ENCODE measurements at regions not wholly inside any gene's neighbourhood (a gene's known extent, or its start where the extent isn't known, plus 50 kb on each side); places are given as distances from the start of the nearest gene placed in this dataset.

DNA sequence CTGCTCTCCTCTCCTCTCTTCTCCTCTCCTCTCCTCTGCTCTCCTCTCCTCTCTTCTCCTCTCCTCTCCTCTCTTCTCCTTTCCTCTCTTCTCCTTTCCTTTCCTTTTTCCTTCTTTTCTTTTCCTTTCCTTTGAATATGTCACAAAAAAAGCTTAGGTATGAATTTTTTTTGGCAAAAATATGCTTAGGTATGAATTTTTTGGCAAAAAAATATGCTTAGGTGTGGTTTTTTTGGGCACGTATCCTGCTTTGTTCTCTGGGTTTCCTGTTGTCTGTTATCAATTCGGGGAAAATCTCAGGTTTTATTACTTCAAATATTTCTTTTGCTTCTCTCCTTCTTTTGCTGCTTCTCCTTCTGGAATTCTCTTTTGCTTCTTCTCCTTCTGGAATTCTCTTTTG is 155.5 kb upstream of the PMEPA1 start:
- H3K4me1 ChIP-seq (ENCODE audit: control insufficient read depth in 3 of 3, insufficient read depth in 2 of 3, low read depth in 1 of 3, low read length in 2 of 3), result no peaks in the 10 kb centered on the region
- 33 to 66% (median 62%) methylated on average over 2 of the region's 2 CpGs for WGBS, 3 donors
- H3K36me3 ChIP-seq (ENCODE audit: control insufficient read depth in 3 of 3, insufficient read depth in 2 of 3, low read depth in 1 of 3, low read length in 3 of 3), result no peaks in the 10 kb centered on the region
- DNase-seq (no peak), FAIRE-seq (no peak)
- peaks cover 0 to 5% of the 10 kb centered on the region in 2 donors for H3K9me3 ChIP-seq (ENCODE audit: control insufficient read depth in 2 of 2, insufficient read depth in 1 of 2, low read depth in 1 of 2, low read length in 1 of 2)
- no peak overlapping the region for H3K27ac ChIP-seq (ENCODE audit: low read depth in 1 of 3, low read length in 2 of 3)
- H3K27me3 ChIP-seq (ENCODE audit: control insufficient read depth in 3 of 3, insufficient read depth in 3 of 3, low read length in 3 of 3), result peaks cover 0 to 7% (median 0%) of the 10 kb centered on the region in 3 donors
- no peak overlapping the region for H3K4me3 ChIP-seq (ENCODE audit: low read depth in 1 of 3, low read length in 3 of 3)

DNA sequence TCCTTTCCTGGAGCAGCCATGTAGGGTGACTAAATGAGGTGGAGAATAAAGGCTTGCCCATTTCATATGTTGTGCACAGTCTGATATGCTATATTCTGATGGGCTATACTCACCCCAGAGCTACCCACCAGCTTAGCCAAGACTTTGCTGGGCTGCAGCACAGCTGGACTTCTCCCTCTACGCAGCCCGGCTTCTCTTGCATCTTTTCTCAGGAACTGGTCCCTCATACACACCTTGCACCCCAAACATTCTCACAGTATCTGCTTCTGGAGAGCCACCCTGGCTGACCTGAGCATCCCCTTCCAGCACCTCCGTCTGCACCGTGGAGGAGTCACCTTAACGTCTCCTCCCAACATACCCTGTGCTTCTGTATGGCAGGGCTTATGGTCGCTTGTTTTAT is 150.8 kb upstream of the PMEPA1 start:
- 81 to 93% (median 85%) methylated on average over 6 of the region's 6 CpGs for WGBS, 3 donors
- no peaks in the 10 kb centered on the region for H3K4me1 ChIP-seq (ENCODE audit: control insufficient read depth in 3 of 3, insufficient read depth in 2 of 3, low read depth in 1 of 3, low read length in 2 of 3)

DNA sequence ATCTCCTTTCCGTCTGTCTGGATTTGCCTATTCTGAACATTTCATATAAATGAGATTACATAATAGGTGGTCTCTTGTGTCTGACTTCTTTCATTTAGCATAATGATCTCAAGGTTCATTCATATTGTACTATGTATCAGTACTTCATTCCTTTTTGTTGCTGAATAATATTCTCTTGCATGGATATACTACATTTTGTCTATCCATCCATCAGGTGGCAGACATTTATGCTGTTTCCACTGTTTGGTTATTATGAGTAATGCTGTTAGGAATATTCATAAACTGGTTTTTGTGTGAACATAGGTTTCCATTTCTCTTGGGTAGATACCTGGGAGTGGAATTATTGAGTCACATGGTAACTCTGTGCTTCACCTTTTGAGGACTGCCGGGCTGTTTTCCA is 148.2 kb upstream of the PMEPA1 start:
- Histone ChIP-seq H3K4me3 (ENCODE audit: low read depth in 1 of 3, low read length in 3 of 3) (no peak overlapping the region), H3K4me1 (ENCODE audit: control insufficient read depth in 3 of 3, insufficient read depth in 2 of 3, low read depth in 1 of 3, low read length in 2 of 3) (no peaks in the 10 kb centered on the region), H3K36me3 (ENCODE audit: control insufficient read depth in 3 of 3, insufficient read depth in 2 of 3, low read depth in 1 of 3, low read length in 3 of 3) (no peaks in the 10 kb centered on the region), H3K27ac (ENCODE audit: low read depth in 1 of 3, low read length in 2 of 3) (no peak overlapping the region), H3K9me3 (ENCODE audit: control insufficient read depth in 2 of 2, insufficient read depth in 1 of 2, low read depth in 1 of 2, low read length in 1 of 2) (peaks cover 0 to 5% of the 10 kb centered on the region in 2 donors), H3K27me3 (ENCODE audit: control insufficient read depth in 3 of 3, insufficient read depth in 3 of 3, low read length in 3 of 3) (peaks cover 0 to 4% (median 0%) of the 10 kb centered on the region in 3 donors)
- DNase-seq, result no peak
- 72 to 87% (median 84%) methylated on average over 2 of the region's 2 CpGs for WGBS, 3 donors
- no peak for FAIRE-seq

More for the DNA sequence above, 150.8 kb upstream of the PMEPA1 start:
- no peak overlapping the region for H3K27ac ChIP-seq (ENCODE audit: low read depth in 1 of 3, low read length in 2 of 3)
- FAIRE-seq, result no peak
- no peaks in the 10 kb centered on the region for H3K36me3 ChIP-seq (ENCODE audit: control insufficient read depth in 3 of 3, insufficient read depth in 2 of 3, low read depth in 1 of 3, low read length in 3 of 3)
- peaks cover 0 to 4% (median 0%) of the 10 kb centered on the region in 3 donors for H3K27me3 ChIP-seq (ENCODE audit: control insufficient read depth in 3 of 3, insufficient read depth in 3 of 3, low read length in 3 of 3)
- DNase-seq, result no peak
- H3K9me3 ChIP-seq (ENCODE audit: control insufficient read depth in 2 of 2, insufficient read depth in 1 of 2, low read depth in 1 of 2, low read length in 1 of 2), result peaks cover 0 to 5% of the 10 kb centered on the region in 2 donors
- H3K4me3 ChIP-seq (ENCODE audit: low read depth in 1 of 3, low read length in 3 of 3), result no peak overlapping the region

DNA sequence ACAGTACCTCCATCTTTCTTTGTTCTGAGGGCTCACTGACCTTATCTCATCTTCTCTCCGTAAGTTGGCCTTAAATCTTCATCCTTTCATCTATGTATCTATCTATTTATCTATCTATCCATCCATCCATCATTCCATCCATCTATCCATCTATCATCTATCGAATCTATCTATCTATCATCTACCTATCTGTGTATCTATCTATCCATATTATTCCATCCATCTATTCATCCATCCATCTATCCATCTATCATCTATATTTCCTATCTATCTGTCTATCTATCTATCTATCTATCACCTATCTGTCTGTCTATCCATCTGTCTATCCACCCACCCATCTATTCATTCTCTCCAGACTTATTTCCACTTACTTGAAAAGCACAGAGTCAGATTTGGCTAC is 147.3 kb upstream of the PMEPA1 start:
- Histone ChIP-seq H3K4me1 (ENCODE audit: control insufficient read depth in 3 of 3, insufficient read depth in 2 of 3, low read depth in 1 of 3, low read length in 2 of 3) (no peaks in the 10 kb centered on the region), H3K4me3 (ENCODE audit: low read depth in 1 of 3, low read length in 3 of 3) (no peak overlapping the region), H3K9me3 (ENCODE audit: control insufficient read depth in 2 of 2, insufficient read depth in 1 of 2, low read depth in 1 of 2, low read length in 1 of 2) (peaks cover 0 to 5% of the 10 kb centered on the region in 2 donors), H3K36me3 (ENCODE audit: control insufficient read depth in 3 of 3, insufficient read depth in 2 of 3, low read depth in 1 of 3, low read length in 3 of 3) (no peaks in the 10 kb centered on the region), H3K27ac (ENCODE audit: low read depth in 1 of 3, low read length in 2 of 3) (no peak overlapping the region), H3K27me3 (ENCODE audit: control insufficient read depth in 3 of 3, insufficient read depth in 3 of 3, low read length in 3 of 3) (peaks cover 0 to 4% (median 0%) of the 10 kb centered on the region in 3 donors)
- FAIRE-seq (no peak), DNase-seq (no peak)
- 83 to 93% (median 87%) methylated on average over 2 of the region's 2 CpGs for WGBS, 3 donors

DNA sequence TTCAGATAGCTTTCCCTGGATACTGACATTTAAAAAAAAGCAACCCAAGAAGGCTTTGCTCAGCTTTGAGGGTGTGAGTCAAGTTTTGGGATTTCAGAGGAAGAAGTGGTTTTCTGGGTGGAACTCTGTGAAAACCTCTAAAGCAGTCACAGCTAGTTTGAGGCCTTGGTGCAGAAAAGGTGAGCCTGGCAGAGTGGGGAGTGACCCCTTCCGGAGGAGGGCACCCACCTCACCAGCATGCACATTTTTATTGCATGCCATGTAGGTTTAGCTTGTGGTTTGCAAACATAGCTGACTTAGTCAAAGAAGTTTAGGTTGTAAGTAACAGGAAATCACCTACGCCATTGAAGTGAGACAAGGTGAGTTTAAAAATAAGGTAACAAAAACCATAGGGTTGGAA is 146.8 kb upstream of the PMEPA1 start:
- Histone ChIP-seq H3K36me3 (ENCODE audit: control insufficient read depth in 3 of 3, insufficient read depth in 2 of 3, low read depth in 1 of 3, low read length in 3 of 3) (no peaks in the 10 kb centered on the region), H3K9me3 (ENCODE audit: control insufficient read depth in 2 of 2, insufficient read depth in 1 of 2, low read depth in 1 of 2, low read length in 1 of 2) (peaks cover 0 to 2% of the 10 kb centered on the region in 2 donors), H3K4me1 (ENCODE audit: control insufficient read depth in 3 of 3, insufficient read depth in 2 of 3, low read depth in 1 of 3, low read length in 2 of 3) (no peaks in the 10 kb centered on the region), H3K4me3 (ENCODE audit: low read depth in 1 of 3, low read length in 3 of 3) (no peak overlapping the region), H3K27ac (ENCODE audit: low read depth in 1 of 3, low read length in 2 of 3) (no peak overlapping the region), H3K27me3 (ENCODE audit: control insufficient read depth in 3 of 3, insufficient read depth in 3 of 3, low read length in 3 of 3) (peaks cover 0 to 4% (median 0%) of the 10 kb centered on the region in 3 donors)
- 70 to 81% (median 77%) methylated on average over 2 of the region's 2 CpGs for WGBS, 3 donors
- no peak for DNase-seq
- no peak for FAIRE-seq

DNA sequence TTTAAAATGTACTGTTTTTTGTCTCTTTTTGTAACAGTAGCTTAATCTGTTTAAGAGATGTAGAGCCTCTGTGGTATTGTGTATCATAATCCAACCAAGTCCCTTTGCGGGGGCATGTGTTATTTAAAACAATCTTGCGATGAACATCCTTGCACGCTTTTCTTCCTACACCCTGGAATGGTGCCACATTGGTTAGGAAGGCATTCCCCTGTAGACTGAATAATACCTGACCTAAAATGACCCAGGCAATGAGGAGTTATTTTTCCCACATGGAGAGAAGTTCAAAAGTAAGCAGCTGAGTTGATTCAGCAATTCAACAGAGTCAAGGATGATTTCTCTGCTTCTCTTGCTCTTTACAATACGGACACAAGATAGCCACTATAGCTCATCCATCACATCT is 142.0 kb upstream of the PMEPA1 start:
- 79 to 82% (median 82%) methylated on average over 4 of the region's 4 CpGs for WGBS, 3 donors
- no peak for FAIRE-seq

DNA sequence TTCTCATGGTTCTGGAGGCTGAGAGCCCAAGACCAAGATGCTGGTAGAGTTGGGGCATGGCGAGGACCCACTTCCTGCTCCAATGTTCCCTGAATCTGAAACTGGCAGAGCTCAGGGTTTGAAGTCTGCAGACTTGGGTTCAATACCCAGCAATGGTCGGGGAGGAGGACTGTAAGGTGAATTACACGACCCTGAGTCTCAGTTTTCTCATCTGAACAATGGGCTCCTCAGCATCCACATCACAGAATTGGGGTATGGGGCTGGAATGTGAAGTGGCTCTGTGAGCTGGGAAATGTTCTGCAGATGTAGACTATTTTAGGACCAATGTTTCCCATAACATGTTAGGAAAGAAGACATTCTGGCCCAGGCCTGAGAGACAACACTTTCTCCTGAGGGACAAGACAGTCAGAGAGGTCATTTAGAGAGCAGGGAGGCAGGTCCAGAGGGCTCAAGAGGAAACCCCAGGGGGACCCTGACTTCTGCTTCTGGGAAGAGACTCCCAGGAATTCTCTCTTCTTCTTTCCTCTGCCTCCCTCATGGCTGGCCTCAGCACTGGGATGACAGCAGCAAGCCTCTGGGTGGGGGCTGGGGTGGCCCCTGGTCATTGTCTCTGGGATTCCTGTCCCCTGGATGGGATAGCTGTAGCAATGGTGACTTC is 141.3 kb upstream of the PMEPA1 start:
- 56 to 79% (median 75%) methylated on average over 3 of the region's 3 CpGs for WGBS, 3 donors
- no peaks in the 10 kb centered on the region for H3K36me3 ChIP-seq (ENCODE audit: control insufficient read depth in 3 of 3, insufficient read depth in 2 of 3, low read depth in 1 of 3, low read length in 3 of 3)
- DNase-seq (no peak), FAIRE-seq (no peak)
- no peak overlapping the region for H3K27ac ChIP-seq (ENCODE audit: low read depth in 1 of 3, low read length in 2 of 3)
- no peaks in the 10 kb centered on the region for H3K27me3 ChIP-seq (ENCODE audit: control insufficient read depth in 3 of 3, insufficient read depth in 3 of 3, low read length in 3 of 3)
- H3K4me3 ChIP-seq (ENCODE audit: low read depth in 1 of 3, low read length in 3 of 3), result no peak overlapping the region
- no peaks in the 10 kb centered on the region for H3K9me3 ChIP-seq (ENCODE audit: control insufficient read depth in 2 of 2, insufficient read depth in 1 of 2, low read depth in 1 of 2, low read length in 1 of 2)
- H3K4me1 ChIP-seq (ENCODE audit: control insufficient read depth in 3 of 3, insufficient read depth in 2 of 3, low read depth in 1 of 3, low read length in 2 of 3), result no peaks in the 10 kb centered on the region

More for the DNA sequence above, 142.0 kb upstream of the PMEPA1 start:
- DNase-seq, result no peak
- Histone ChIP-seq H3K27me3 (ENCODE audit: control insufficient read depth in 3 of 3, insufficient read depth in 3 of 3, low read length in 3 of 3) (no peaks in the 10 kb centered on the region), H3K27ac (ENCODE audit: low read depth in 1 of 3, low read length in 2 of 3) (no peak overlapping the region), H3K4me1 (ENCODE audit: control insufficient read depth in 3 of 3, insufficient read depth in 2 of 3, low read depth in 1 of 3, low read length in 2 of 3) (no peaks in the 10 kb centered on the region), H3K36me3 (ENCODE audit: control insufficient read depth in 3 of 3, insufficient read depth in 2 of 3, low read depth in 1 of 3, low read length in 3 of 3) (no peaks in the 10 kb centered on the region), H3K9me3 (ENCODE audit: control insufficient read depth in 2 of 2, insufficient read depth in 1 of 2, low read depth in 1 of 2, low read length in 1 of 2) (no peaks in the 10 kb centered on the region), H3K4me3 (ENCODE audit: low read depth in 1 of 3, low read length in 3 of 3) (no peak overlapping the region)

DNA sequence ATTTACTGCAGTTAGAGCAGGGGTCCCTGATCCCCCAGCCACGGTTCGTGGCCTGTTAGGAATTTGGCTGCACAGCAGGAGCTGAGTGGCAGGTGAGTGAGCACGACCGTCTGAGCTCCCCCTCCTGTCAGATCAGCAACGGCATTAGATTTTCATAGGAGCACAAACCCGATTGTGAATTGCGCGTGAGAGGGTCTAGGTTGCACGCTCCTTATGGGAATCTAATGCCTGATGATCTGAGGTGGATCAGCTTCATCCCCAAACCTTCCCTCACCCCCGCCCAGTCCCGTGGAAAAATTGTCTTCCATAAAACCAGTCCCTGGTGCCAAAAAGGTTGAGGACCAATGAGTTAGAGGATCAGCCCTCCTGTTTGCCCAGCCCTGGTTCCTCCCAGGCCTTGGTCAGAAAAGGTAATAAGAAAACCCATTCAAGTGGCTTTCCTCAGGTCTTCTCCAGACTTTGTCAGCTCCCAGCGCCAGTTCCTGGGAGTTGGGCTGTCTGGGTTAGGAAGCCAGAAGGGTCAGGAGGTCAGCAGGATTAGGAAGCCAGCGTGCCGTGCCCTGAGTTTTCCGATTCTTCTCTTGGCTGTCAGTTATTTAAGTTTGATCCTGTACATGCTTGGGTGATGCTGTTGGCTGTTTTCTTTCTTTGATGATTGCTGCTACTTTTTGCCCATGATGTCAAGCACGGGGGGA is 139.9 kb upstream of the PMEPA1 start:
- FAIRE-seq, result no peak
- 80 to 90% (median 83%) methylated on average over 16 of the region's 16 CpGs for WGBS, 3 donors
- no peak for DNase-seq
- Histone ChIP-seq H3K36me3 (ENCODE audit: control insufficient read depth in 3 of 3, insufficient read depth in 2 of 3, low read depth in 1 of 3, low read length in 3 of 3) (no peaks in the 10 kb centered on the region), H3K4me1 (ENCODE audit: control insufficient read depth in 3 of 3, insufficient read depth in 2 of 3, low read depth in 1 of 3, low read length in 2 of 3) (no peaks in the 10 kb centered on the region), H3K27ac (ENCODE audit: low read depth in 1 of 3, low read length in 2 of 3) (no peak overlapping the region), H3K4me3 (ENCODE audit: low read depth in 1 of 3, low read length in 3 of 3) (no peak overlapping the region), H3K27me3 (ENCODE audit: control insufficient read depth in 3 of 3, insufficient read depth in 3 of 3, low read length in 3 of 3) (no peaks in the 10 kb centered on the region), H3K9me3 (ENCODE audit: control insufficient read depth in 2 of 2, insufficient read depth in 1 of 2, low read depth in 1 of 2, low read length in 1 of 2) (no peaks in the 10 kb centered on the region)

Data from small intestine (tissue), 7 donors.